HG03575 (cell line): ENCODE measurements at regions not wholly inside any gene's neighbourhood (a gene's known extent, or its start where the extent isn't known, plus 50 kb on each side); places are given as distances from the start of the nearest gene placed in this dataset.
"Not testable (repeated sequence)": the region's sequence is repeated elsewhere in the genome, so short reads cannot be mapped to it uniquely, and the experiment has no call there.

Experiments used
- ATAC-seq: cut with Tn5 transposase; IDR thresholded peaks from one replicate; pipeline ENCODE4 v1.9.1; 2021; ENCODE audit not compliant: unreplicated experiment, insufficient number of reproducible peaks, low FRiP score; ENCODE audit errors: extremely low read depth

- ATAC-seq = no peak
Measured at GRCh38 chr2:52613064-52613463, 1154.5 kb upstream of the CHAC2 start.

- no peak for ATAC-seq
Measured at GRCh38 chr2:52611759-52612158, 1155.8 kb upstream of the CHAC2 start.

GRCh38 chr2:52608030-52608429 is 1159.6 kb upstream of the CHAC2 start:
- ATAC-seq = no peak

GRCh38 chr2:52597346-52597745 is 1170.3 kb upstream of the CHAC2 start:
- no peak for ATAC-seq

GRCh38 chr2:52594026-52594425 is 1173.6 kb upstream of the CHAC2 start:
- no peak for ATAC-seq

GRCh38 chr2:52584071-52584470 is 1183.5 kb upstream of the CHAC2 start:
- ATAC-seq = not testable (repeated sequence)

- ATAC-seq = no peak
Measured at GRCh38 chr2:52572469-52572894, 1195.1 kb upstream of the CHAC2 start.

GRCh38 chr2:52571380-52572347 is 1195.9 kb upstream of the CHAC2 start:
- no peak for ATAC-seq

- ATAC-seq = no peak
Measured at GRCh38 chr2:52570716-52571115, 1196.9 kb upstream of the CHAC2 start.

- no peak for ATAC-seq
Measured at GRCh38 chr2:52563151-52563550, 1204.5 kb upstream of the CHAC2 start.

GRCh38 chr2:52558265-52558664 is 1209.3 kb upstream of the CHAC2 start:
- no peak for ATAC-seq

- no peak for ATAC-seq
Measured at GRCh38 chr2:52542297-52542696, 1225.3 kb upstream of the CHAC2 start.

- ATAC-seq = no peak
Measured at GRCh38 chr2:52539026-52539970, 1228.3 kb upstream of the CHAC2 start.

- no peak for ATAC-seq
Measured at GRCh38 chr2:52537588-52537987, 1230.0 kb upstream of the CHAC2 start.

GRCh38 chr2:52536929-52537460 is 1230.6 kb upstream of the CHAC2 start:
- ATAC-seq = no peak

- ATAC-seq = no peak
Measured at GRCh38 chr2:52532956-52533355, 1234.6 kb upstream of the CHAC2 start.

- no peak for ATAC-seq
Measured at GRCh38 chr2:52526735-52527134, 1240.9 kb upstream of the CHAC2 start.

GRCh38 chr2:52520644-52521043 is 1247.0 kb upstream of the CHAC2 start:
- ATAC-seq = no peak

GRCh38 chr2:52518678-52519077 is 1248.9 kb upstream of the CHAC2 start:
- no peak for ATAC-seq
